ENCODE measurements at regions not wholly inside any gene's neighbourhood (a gene's known extent, or its start where the extent isn't known, plus 50 kb on each side); places are given as distances from the start of the nearest gene placed in this dataset.

DNA sequence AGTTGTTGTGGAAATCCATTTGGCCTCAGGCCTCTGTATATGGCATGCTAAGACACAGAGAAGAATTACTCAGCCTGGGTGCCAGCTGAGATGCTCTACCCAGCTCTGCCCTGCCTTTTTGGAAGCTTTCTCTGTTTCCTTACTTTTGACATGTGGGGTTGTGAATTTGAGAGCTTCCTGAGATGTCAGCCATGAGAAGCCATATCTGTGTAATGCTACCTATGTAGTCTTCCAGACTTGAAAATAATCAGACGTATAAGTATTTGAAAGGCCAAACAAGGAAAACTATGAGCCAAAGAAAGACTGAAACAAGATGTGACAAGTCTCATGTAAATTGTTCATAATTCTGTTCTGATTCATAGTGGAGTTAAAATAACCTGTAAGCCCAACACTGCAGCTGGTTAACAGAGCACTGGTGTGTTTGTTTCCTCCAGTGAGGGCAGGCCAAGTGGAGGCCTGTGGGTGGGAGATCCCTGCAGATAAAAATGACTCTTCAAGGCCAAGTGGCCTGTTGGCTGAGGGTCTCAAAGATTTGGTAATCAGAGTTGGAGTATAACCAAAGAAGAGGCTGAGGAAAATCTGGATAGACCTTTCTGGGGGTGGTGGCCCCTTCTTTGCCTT is 94.0 kb downstream of the TMX1 start:
- no peaks in the 10 kb centered on the region for H3K9me3 ChIP-seq
- H3K4me3 ChIP-seq = no peak overlapping the region
- no peaks in the 10 kb centered on the region for H3K27me3 ChIP-seq (ENCODE audit: low read depth)
- no peaks in the 10 kb centered on the region for H3K4me1 ChIP-seq
- in situ Hi-C loops (cut with MboI; ENCODE audit: low sequenced_read_pairs) = no loop called here
- H3K36me3 ChIP-seq (replicated peaks) = no peaks in the 10 kb centered on the region
- no peak for DNase-seq (ENCODE audit: low spot score in 2 of 2)

DNA sequence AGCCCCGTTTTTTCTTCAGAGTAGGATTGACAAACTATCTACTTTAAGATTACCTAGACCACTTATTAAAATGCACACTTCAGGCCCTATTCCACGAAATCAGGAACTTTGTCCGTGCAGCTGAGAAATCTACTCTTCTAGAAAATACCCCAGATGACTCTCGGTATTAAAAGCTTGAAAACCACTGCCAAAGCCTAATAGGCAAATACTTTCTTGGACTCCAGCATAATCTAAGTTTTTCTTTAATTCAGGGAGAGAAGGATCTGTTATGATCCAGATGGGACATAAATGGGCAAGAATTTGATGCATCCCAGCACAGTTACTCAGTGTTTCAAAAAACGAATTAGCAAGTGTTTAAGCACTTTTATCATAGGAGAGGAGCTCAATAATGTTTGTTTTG is 94.5 kb downstream of the TMX1 start:
- H3K4me1 ChIP-seq = no peaks in the 10 kb centered on the region

DNA sequence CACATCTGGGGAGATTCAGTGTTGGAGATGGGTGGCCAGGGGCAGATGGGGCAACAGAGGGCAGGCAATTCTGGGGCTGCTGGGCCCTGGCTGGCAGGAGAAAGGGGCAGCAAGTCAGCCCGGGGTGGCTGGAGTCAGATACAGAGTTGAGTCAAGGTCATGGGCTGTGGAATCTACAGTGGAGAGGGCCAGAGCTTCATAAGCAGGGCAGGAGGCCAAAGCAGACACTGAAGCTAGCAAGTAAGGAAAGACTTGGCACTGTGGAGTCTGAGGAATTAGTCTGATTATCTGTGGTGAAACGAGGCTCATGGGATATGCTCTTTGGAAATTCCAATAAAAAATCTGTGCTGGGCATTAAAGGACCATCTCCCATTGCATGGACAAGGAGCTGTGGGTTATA is 95.5 kb downstream of the TMX1 start:
- no peak for DNase-seq (ENCODE audit: low spot score in 2 of 2)

More for the DNA sequence above, 94.5 kb downstream of the TMX1 start:
- no peak overlapping the region for H3K4me3 ChIP-seq
- in situ Hi-C loops (cut with MboI; ENCODE audit: low sequenced_read_pairs) = no loop called here
- no peaks in the 10 kb centered on the region for H3K27me3 ChIP-seq (ENCODE audit: low read depth)
- no peaks in the 10 kb centered on the region for H3K36me3 ChIP-seq (replicated peaks)
- no peaks in the 10 kb centered on the region for H3K9me3 ChIP-seq
- DNase-seq (ENCODE audit: low spot score in 2 of 2) = no peak

DNA sequence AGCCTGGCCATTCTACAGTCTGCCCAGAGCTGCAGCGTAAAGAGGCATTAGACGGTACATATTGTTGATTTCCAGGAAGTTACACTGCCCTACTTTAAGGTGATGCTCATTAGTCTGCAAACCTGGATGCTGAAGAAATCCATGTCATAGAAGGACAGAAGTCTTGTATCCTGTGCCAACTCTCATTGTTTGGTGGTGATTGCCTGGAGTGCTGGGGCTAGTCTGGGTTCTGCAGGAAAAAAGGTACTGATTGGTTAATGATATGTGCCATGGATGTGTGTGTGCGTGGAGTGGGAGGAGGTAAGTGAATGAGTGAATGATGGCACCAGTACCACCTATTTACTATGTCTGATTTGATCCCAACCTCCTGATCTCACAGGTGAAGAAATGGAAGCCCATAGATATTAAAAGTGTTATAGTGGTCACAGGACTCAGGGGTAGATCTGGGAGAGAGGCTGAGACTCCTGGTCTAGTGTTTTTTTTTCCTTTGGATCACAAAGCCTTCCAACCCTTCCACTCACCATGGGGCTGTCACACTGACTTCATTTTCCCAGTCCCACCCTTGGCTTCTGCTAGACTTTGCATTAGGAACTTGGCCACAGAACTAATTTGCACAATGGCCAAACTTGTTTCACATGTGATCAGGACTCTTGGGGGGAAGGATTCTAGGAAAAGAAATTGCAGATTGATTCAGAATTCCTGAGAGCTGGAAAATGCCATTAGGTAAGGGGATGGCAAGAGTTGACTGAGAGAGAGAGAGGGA is 96.1 kb downstream of the TMX1 start:
- Histone ChIP-seq H3K4me1 (no peaks in the 10 kb centered on the region), H3K9me3 (no peaks in the 10 kb centered on the region), H3K36me3 (replicated peaks) (no peaks in the 10 kb centered on the region), H3K27me3 (ENCODE audit: low read depth) (no peaks in the 10 kb centered on the region), H3K4me3 (no peak overlapping the region)
- DNase-seq (ENCODE audit: low spot score in 2 of 2) = no peak
- in situ Hi-C loops (cut with MboI; ENCODE audit: low sequenced_read_pairs) = no loop called here

More for the DNA sequence above, 95.5 kb downstream of the TMX1 start:
- Histone ChIP-seq H3K9me3 (no peaks in the 10 kb centered on the region), H3K36me3 (replicated peaks) (no peaks in the 10 kb centered on the region), H3K4me1 (no peaks in the 10 kb centered on the region), H3K27me3 (ENCODE audit: low read depth) (no peaks in the 10 kb centered on the region), H3K4me3 (no peak overlapping the region)
- in situ Hi-C loops (cut with MboI; ENCODE audit: low sequenced_read_pairs) = no loop called here

DNA sequence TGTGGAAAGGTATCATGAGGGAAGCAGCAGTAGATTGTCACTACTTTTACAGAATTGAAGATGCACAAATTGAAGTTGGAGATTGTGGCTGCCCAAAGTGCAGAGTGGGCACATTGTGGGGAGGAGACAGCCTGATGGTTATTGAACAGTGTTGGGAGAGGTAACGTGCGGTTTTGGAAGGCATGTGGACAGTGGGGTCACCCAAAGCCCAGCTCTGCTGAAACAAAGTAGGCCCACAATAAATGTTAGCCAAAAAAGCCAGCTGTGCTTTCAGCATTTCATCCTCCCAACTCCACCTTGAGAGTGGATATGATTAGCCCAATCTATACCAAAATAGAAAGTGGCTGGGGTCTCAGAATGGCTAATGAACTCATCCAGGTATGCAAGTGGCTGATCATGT is 96.7 kb downstream of the TMX1 start:
- H3K4me1 ChIP-seq = no peaks in the 10 kb centered on the region
- no peaks in the 10 kb centered on the region for H3K9me3 ChIP-seq
- H3K36me3 ChIP-seq (replicated peaks) = no peaks in the 10 kb centered on the region
- no peaks in the 10 kb centered on the region for H3K27me3 ChIP-seq (ENCODE audit: low read depth)
- H3K4me3 ChIP-seq = no peak overlapping the region
- DNase-seq (ENCODE audit: low spot score in 2 of 2) = no peak
- in situ Hi-C loops (cut with MboI; ENCODE audit: low sequenced_read_pairs) = no loop called here

DNA sequence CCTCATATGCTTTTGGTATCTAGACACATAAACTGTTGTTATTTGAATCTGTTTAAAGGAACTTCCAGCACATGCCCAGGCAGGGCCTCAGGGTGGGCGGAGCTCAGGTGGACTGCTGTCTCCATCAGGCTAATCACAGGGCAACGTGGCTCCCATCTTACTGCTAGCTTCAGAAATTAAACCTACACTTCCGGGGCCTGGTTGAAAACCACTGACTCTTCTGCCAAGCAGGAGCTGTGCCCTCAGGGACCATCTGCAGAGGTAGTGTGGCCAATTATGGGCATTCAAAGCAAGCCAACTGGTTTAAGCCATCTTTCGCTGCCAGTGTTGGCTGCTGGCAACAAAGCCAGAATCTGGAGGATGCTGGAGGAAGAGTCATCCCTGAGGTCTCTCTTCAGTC is 97.5 kb downstream of the TMX1 start:
- no peak overlapping the region for H3K4me3 ChIP-seq
- H3K27me3 ChIP-seq (ENCODE audit: low read depth) = no peaks in the 10 kb centered on the region
- no peaks in the 10 kb centered on the region for H3K36me3 ChIP-seq (replicated peaks)
- in situ Hi-C loops (cut with MboI; ENCODE audit: low sequenced_read_pairs) = no loop called here
- no peaks in the 10 kb centered on the region for H3K4me1 ChIP-seq
- no peak for DNase-seq (ENCODE audit: low spot score in 2 of 2)
- H3K9me3 ChIP-seq = no peaks in the 10 kb centered on the region

DNA sequence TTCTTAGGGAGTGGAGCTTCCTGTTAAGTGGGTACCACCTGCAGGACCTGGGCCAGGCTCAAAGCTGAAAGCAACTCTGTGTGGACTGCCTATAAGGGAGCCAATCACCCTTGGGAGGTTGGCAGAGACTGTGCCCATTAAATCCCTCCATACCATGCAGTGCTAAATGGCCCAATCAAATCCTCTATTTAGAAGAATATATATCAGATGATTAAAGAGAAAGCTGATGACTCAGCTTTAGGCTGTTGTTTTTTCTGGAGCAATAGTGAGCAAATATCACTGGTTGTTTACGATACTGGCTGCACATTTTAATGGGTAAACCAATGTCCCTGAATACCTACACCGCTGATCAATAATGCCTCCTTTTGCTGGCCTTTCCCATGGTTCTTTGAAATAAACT is 101.3 kb downstream of the TMX1 start:
- Histone ChIP-seq H3K27me3 (ENCODE audit: low read depth) (no peaks in the 10 kb centered on the region), H3K4me3 (no peak overlapping the region), H3K4me1 (no peaks in the 10 kb centered on the region), H3K36me3 (replicated peaks) (no peaks in the 10 kb centered on the region), H3K9me3 (no peaks in the 10 kb centered on the region)
- DNase-seq (ENCODE audit: low spot score in 2 of 2) = no peak
- in situ Hi-C loops (cut with MboI; ENCODE audit: low sequenced_read_pairs) = no loop called here

DNA sequence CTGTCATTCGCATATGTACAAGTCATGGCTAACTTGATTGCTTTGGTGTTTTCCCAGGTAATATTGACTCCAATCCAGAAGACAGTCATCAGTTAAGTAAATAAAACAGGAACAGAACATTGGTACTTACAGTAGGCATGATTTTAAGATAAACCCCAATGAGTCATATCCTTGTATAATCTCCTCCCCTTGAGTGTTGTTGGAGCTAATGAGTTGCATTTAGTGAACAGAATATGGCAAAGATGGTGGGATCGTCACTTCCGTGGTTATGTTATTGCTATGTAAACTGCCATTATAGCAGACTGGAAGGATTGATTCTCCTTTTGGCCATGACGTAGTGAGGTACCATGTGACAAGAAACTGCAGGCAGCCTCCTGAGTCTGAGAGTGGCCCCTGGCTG is 102.2 kb downstream of the TMX1 start:
- Histone ChIP-seq H3K4me1 (no peaks in the 10 kb centered on the region), H3K27me3 (ENCODE audit: low read depth) (no peaks in the 10 kb centered on the region), H3K4me3 (no peak overlapping the region), H3K36me3 (replicated peaks) (no peaks in the 10 kb centered on the region), H3K9me3 (no peaks in the 10 kb centered on the region; the same call in 1 of the 2 replicates)
- in situ Hi-C loops (cut with MboI; ENCODE audit: low sequenced_read_pairs) = no loop called here
- DNase-seq (ENCODE audit: low spot score in 2 of 2) = no peak

DNA sequence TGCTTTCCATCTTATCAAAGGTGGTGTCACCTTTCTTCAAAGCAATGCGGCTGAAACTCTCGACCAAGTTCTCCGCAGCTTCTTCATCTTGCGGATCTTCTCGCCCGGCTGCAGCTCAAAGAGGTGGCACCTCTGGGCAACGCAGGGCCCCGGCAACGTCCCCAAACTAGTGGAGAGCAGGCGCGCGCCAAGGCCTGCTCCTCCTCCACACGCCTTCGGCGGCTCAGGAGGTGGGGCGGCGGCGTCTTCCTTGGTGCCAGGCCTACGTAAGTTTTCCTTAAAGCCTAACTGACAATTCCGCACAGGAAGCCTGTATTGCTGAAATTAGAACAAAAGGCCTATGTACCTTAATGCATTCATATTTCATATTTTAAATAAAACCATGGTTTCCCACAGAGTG is 112.0 kb downstream of the TMX1 start:
- in situ Hi-C loops (cut with MboI; ENCODE audit: low sequenced_read_pairs) = no loop called here
- H3K36me3 ChIP-seq (replicated peaks) = no peaks in the 10 kb centered on the region
- DNase-seq (ENCODE audit: low spot score in 2 of 2) = no peak
- no peaks in the 10 kb centered on the region for H3K27me3 ChIP-seq (ENCODE audit: low read depth)
- H3K9me3 ChIP-seq = no peaks in the 10 kb centered on the region; the same call in 1 of the 2 replicates
- no peak overlapping the region for H3K4me3 ChIP-seq
- H3K4me1 ChIP-seq = no peaks in the 10 kb centered on the region

DNA sequence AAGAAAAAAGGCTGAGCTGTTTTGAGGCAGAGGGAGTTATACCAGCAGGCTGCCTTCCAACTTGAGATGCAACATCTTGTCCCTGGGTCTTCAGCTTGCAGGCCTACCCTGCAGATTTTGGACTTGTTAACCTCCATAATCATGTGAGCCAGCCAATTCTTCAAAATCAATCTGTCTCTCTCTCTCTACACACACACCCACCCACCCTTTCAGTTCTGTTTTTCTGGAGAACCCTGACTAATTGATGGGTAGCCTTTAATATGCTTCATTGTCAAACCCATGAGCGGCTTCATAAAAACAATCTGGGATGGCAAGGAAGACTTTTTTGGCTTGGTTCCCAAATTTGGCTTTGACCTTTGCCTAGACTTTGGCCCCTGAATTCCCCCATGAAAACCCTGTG is 113.9 kb downstream of the TMX1 start:
- Histone ChIP-seq H3K4me3 (no peak overlapping the region), H3K27me3 (ENCODE audit: low read depth) (no peaks in the 10 kb centered on the region), H3K36me3 (replicated peaks) (no peaks in the 10 kb centered on the region), H3K9me3 (no peaks in the 10 kb centered on the region), H3K4me1 (no peaks in the 10 kb centered on the region)
- DNase-seq (ENCODE audit: low spot score in 2 of 2) = no peak
- in situ Hi-C loops (cut with MboI; ENCODE audit: low sequenced_read_pairs) = no loop called here

DNA sequence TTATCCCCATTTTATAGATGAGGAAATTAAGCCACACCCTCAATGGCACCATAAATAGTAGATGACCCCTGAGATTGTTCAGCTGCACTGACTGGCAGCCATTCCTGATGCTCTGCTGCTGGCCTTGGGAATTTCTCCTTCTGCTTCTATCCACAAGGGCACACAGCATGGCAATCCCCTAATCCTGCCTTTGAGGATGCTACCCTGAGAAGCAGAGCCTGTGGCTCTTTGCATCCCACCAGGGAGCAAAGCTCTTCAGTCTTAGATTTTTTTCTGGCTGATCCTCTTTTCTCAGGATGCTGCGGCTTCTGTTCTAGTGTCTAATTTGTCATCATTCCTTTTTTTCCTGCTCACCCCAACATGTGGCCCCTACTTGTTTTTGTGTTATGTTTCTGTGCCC is 114.8 kb downstream of the TMX1 start:
- Histone ChIP-seq H3K9me3 (no peaks in the 10 kb centered on the region), H3K4me1 (no peaks in the 10 kb centered on the region), H3K27me3 (ENCODE audit: low read depth) (no peaks in the 10 kb centered on the region), H3K4me3 (no peak overlapping the region), H3K36me3 (replicated peaks) (no peaks in the 10 kb centered on the region)
- in situ Hi-C loops (cut with MboI; ENCODE audit: low sequenced_read_pairs) = no loop called here
- no peak for DNase-seq (ENCODE audit: low spot score in 2 of 2)

DNA sequence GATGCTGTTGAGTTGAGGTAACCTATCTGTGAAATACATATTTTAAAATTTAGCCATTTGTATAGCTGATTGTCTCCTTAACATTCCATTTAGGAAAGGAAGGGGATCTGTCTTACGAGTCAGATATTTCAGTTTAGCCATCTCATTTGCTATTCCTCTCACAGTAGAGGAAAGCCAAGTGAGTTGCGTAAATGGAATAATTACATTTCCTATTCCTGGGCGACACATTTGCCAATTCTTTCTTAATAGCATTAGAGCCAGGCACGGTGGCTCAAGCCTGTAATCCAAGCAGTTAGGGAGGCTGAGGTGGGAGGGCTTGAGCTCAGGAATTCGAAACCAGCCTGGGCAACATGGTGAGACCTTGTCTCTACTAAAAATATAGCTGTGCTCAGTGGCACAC is 116.3 kb downstream of the TMX1 start:
- H3K9me3 ChIP-seq = no peaks in the 10 kb centered on the region
- in situ Hi-C loops (cut with MboI; ENCODE audit: low sequenced_read_pairs) = no loop called here
- no peaks in the 10 kb centered on the region for H3K4me1 ChIP-seq
- no peak overlapping the region for H3K4me3 ChIP-seq
- no peaks in the 10 kb centered on the region for H3K36me3 ChIP-seq (replicated peaks)
- H3K27me3 ChIP-seq (ENCODE audit: low read depth) = no peaks in the 10 kb centered on the region
- no peak for DNase-seq (ENCODE audit: low spot score in 2 of 2)

DNA sequence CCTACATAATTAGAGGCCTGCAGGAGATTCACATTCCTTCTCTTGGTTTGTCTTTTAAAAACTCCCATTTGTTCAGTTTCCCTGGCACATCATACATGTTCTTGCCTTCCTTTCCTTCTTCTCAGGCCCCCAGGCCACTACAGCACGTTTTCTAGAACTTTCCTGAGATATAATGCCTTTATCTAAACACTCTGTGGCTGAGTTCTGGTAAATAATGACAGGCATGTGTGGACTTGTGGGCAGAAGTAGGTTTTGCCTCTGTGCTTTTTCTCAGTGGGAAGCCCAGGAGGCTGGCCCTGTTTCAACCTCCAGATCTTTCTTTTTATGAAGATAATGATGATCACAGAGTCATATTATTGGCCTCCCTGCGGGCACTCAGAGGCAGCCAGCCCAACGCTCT is 117.2 kb downstream of the TMX1 start:
- no peaks in the 10 kb centered on the region for H3K9me3 ChIP-seq
- H3K4me3 ChIP-seq = no peak overlapping the region
- in situ Hi-C loops (cut with MboI; ENCODE audit: low sequenced_read_pairs) = no loop called here
- no peaks in the 10 kb centered on the region for H3K36me3 ChIP-seq (replicated peaks)
- no peaks in the 10 kb centered on the region for H3K27me3 ChIP-seq (ENCODE audit: low read depth)
- H3K4me1 ChIP-seq = no peaks in the 10 kb centered on the region
- DNase-seq (ENCODE audit: low spot score in 2 of 2) = no peak

DNA sequence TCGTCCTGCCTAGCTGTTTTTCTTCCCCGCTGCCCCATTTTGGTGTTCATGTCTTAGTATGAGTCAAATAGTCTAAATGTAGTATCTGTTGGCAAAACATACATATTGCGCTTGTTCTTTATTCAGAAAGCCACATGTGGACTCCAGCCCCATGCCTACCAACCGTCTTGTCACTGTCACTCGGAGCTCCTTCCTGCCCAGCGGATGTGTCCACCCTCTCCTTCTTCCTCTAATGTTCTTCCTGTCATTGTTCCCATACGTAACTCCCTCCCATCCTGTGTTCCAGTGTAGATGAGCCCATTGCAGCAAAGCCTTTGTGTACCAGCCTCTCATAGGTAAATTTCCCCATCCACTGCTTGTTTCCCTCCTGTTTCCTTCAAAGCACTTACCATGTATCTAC is 120.5 kb downstream of the TMX1 start:
- no peak for DNase-seq (ENCODE audit: low spot score in 2 of 2)
- Histone ChIP-seq H3K4me1 (no peaks in the 10 kb centered on the region), H3K27me3 (ENCODE audit: low read depth) (no peaks in the 10 kb centered on the region), H3K4me3 (no peak overlapping the region), H3K36me3 (replicated peaks) (no peaks in the 10 kb centered on the region), H3K9me3 (no peaks in the 10 kb centered on the region)
- in situ Hi-C loops (cut with MboI; ENCODE audit: low sequenced_read_pairs) = no loop called here

Data from HAP-1 (cell line).